GM13976 (cell line): ENCODE measurements at regions not wholly inside any gene's neighbourhood (a gene's known extent, or its start where the extent isn't known, plus 50 kb on each side); places are given as distances from the start of the nearest gene placed in this dataset.

Experiments
- DNase-seq: peaks from one replicate; pipeline ENCODE4 v3.0.0; 2012; ENCODE audit warnings: low spot score
- in situ Hi-C: fragments of 300-500 bp; cut with MboI; formaldehyde crosslinking; loops from one replicate; pipeline ENCODE4 v1.12.0; 2022; ENCODE audit warnings: low sequenced_read_pairs, mixed read lengths, inconsistent platforms; ENCODE audit not compliant: unreplicated experiment
- TF ChIP-seq, protein P1 (sequence below): IDR thresholded peaks from 2 replicates; pipeline ENCODE4 v1.5.1; 2012; ENCODE audit warnings: borderline replicate concordance, mild to moderate bottlenecking; ENCODE audit not compliant: insufficient read depth; ENCODE audit errors: extremely low read depth, missing control alignments, control extremely low read depth

DNA sequence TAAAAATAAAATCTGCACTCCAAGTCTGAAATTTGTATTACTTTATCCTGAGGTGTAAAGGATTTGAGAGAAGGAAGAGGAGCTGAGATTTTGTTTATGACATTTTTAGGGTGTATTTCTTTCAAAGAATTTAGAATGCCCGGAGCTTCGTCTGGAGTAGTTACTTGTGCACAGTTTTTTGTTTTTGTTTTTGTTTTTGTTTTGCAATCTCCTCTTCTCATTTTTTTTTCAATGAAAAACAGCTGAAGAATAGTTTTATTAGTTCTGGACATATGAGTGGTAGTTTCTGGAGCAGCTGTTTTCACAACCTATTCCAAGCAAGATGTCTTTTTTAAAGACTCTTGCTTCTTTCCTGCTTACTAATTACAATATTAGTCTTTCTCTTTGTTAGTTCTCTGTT, 408.2 kb upstream of the PTGER4 start:
- TF ChIP-seq, protein P1, sequence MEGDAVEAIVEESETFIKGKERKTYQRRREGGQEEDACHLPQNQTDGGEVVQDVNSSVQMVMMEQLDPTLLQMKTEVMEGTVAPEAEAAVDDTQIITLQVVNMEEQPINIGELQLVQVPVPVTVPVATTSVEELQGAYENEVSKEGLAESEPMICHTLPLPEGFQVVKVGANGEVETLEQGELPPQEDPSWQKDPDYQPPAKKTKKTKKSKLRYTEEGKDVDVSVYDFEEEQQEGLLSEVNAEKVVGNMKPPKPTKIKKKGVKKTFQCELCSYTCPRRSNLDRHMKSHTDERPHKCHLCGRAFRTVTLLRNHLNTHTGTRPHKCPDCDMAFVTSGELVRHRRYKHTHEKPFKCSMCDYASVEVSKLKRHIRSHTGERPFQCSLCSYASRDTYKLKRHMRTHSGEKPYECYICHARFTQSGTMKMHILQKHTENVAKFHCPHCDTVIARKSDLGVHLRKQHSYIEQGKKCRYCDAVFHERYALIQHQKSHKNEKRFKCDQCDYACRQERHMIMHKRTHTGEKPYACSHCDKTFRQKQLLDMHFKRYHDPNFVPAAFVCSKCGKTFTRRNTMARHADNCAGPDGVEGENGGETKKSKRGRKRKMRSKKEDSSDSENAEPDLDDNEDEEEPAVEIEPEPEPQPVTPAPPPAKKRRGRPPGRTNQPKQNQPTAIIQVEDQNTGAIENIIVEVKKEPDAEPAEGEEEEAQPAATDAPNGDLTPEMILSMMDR = no peak
- in situ Hi-C loops = no loop called here
- DNase-seq = no peak

DNA sequence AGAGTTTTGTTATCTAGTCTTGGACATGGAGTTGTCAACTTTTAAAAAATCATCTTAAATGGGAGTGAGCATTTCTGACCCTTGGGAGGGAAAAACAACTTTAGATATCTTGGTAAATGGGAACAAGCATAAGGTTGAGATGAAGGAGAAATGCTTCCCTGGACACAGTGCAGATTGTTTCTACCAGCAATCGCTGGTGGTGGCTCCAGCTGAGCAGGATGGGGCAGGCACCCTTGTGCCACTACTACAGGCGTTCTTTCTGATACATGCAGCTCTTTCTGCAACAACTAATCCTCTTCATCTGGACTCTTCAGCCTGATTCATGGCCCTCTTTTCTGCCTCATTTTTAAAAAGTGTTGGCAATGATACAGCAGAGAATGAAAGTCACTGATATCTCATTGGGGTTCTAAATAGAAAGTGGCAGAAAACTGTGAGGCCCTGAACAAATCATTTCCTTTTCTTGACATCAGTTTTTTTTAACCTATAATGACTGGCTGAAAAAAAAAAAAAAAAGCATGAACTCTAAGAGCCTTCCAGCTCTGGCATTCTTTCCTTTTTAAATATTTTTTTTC, 409.4 kb upstream of the PTGER4 start:
- TF ChIP-seq, protein P1 = no peak
- no peak for DNase-seq
- in situ Hi-C loops = no loop called here

DNA sequence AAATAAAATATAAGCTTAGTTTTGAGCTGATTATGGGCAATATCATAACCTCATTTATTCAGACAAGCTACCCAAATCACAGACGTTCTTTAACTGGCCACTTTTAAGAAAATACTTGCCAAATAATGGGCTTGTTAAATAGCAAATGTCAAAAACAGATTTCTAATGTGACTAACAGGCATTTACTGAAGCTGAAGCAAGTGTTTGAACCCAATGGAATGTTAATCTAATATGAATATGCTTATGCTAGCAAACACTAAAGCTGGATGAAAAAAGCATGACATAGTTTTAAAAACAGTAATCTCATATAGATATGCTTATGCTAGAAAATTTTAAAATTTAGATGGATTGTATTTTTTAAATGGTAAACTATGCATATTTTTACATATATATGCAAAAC, 411.6 kb upstream of the PTGER4 start:
- in situ Hi-C loops = no loop called here
- TF ChIP-seq, protein P1 = no peak
- no peak for DNase-seq

DNA sequence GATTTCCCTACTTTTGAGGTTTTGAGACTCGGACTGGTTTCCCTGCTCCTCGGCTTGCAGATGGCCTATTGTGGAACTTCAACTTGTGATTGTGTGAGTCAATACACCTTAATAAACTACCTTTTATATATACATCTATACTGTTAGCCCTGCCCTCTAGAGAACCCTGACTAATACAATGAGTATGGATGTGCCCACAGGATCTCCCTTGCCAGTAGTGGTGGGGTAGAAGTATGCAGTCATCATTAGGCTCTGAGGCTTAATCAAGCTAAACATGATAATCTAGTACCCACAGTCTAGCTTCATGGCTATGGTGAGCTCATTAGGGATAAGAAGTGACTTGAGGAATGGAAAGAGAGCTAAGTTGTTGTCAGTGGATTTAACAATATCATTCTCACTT, 412.8 kb upstream of the PTGER4 start:
- no peak for DNase-seq
- TF ChIP-seq, protein P1 = no peak
- in situ Hi-C loops = no loop called here

DNA sequence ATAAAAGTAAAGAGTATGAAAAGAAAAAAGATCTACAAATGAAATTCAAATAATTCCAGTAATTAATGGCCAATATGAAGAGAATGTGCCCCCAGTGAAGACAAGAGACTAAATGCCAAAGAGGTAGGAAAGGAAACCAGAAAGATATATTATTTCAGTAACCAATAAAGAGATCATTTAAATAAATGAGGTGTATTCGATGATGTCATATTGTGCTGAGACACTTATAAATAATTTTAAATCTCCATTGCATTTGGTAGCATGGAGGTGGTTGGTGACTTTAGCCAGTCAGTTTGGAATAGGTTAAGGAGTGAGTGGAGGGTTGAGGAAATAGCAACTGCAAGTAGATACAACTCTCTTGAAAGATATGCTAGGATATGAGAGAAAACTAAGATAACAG, 417.7 kb upstream of the PTGER4 start:
- TF ChIP-seq, protein P1 = no peak
- no peak for DNase-seq
- in situ Hi-C loops = no loop called here

DNA sequence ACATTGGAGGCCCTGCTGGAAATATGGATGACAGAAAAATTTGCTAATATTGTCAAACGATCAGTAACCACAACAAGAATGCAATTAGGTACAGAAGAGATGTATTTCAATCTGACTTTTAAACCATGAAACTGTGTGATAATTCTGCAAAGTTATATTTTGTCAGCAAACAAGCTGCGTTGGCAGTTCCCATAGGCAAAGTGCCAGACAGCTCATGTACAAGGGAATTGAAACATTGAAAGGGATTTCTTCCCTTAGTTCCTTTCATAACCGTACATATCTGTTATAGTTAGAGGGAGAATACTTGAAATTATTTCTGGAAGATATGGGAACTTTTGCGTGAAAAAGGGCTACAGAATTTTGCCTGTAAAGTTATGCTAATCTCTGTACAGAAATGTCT, 419.4 kb upstream of the PTGER4 start:
- TF ChIP-seq, protein P1 = no peak
- no peak for DNase-seq
- in situ Hi-C loops = no loop called here

DNA sequence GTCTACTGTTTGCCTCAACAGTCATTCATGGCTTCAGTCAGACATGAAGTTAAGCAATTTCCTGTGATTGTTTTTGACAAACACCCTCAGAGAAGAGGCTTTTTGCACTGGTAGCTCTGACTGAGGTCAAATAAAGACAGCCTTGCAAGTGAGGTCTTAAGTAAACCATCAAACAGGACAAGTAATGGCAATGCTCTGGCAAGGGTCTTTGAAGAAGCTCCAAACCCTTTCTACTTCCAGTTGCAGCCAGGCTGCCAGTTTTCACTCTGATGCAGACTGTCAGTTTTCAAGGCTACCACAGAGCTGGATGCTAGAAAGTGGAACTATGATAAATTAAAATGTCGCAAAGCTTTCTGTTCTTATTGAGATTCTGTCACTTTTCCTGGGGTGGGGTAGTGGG, 421.5 kb upstream of the PTGER4 start:
- TF ChIP-seq, protein P1 = no peak
- no peak for DNase-seq
- in situ Hi-C loops = no loop called here
